Lower leg skin (tissue), 3 donors: ENCODE measurements at regions not wholly inside any gene's neighbourhood (a gene's known extent, or its start where the extent isn't known, plus 50 kb on each side); places are given as distances from the start of the nearest gene placed in this dataset.

Experiments used
- POLR2A ChIP-seq, 2 donors: fragments of 450-650 bp; IDR thresholded peaks; one replicate each; pipeline ENCODE4 v1.6.1; 2016 to 2017; ENCODE audit warnings: antibody characterized with exemption in 2 of 2, mild to moderate bottlenecking in 1 of 2, moderate library complexity in 1 of 2
- TF ChIP-seq, protein P1 (sequence below), 3 donors: fragments of 450-650 bp; IDR thresholded peaks; one replicate each; pipeline ENCODE4 v1.5.1; 2016; ENCODE audit warnings: antibody characterized with exemption in 3 of 3, mild to moderate bottlenecking in 3 of 3, moderate library complexity in 2 of 3

DNA sequence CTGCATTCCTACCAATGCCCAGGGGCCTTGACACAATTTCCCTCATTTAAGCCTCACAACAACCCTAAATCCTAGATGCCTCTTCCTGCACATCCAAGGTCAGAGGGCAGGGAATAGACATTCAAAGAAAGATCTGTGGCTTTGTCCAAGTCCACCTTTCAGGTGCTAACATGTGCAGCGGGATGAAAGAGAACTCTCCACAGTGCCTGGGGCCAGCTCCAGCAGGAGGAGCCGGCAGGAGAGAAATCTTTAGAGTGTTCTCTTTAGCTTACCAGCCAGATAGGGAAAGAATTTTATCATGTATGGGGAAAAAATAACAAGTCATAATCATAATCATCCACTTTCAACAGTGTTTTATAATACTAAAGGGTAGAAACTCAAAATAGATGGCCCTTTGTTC lies 319.7 kb downstream of the MATN1 start:
- TF ChIP-seq, protein P1, sequence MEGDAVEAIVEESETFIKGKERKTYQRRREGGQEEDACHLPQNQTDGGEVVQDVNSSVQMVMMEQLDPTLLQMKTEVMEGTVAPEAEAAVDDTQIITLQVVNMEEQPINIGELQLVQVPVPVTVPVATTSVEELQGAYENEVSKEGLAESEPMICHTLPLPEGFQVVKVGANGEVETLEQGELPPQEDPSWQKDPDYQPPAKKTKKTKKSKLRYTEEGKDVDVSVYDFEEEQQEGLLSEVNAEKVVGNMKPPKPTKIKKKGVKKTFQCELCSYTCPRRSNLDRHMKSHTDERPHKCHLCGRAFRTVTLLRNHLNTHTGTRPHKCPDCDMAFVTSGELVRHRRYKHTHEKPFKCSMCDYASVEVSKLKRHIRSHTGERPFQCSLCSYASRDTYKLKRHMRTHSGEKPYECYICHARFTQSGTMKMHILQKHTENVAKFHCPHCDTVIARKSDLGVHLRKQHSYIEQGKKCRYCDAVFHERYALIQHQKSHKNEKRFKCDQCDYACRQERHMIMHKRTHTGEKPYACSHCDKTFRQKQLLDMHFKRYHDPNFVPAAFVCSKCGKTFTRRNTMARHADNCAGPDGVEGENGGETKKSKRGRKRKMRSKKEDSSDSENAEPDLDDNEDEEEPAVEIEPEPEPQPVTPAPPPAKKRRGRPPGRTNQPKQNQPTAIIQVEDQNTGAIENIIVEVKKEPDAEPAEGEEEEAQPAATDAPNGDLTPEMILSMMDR (IDR thresholded peaks at IDR 0.05): no peak
- no peak for TF ChIP-seq POLR2A (IDR thresholded peaks at IDR 0.05)
